Fibroblast of villous mesenchyme (primary cell): ENCODE measurements at regions not wholly inside any gene's neighbourhood (a gene's known extent, or its start where the extent isn't known, plus 50 kb on each side); places are given as distances from the start of the nearest gene placed in this dataset.

Experiments
- DNase-seq: peaks from one replicate; pipeline ENCODE4 v3.0.0-alpha.2; 2010; ENCODE audit warnings: low read depth
- H3K4me3 ChIP-seq: 2 replicates; pipeline ENCODE4 v1.5.1; 2011; ENCODE audit warnings: low read depth, mild to moderate bottlenecking, low read length
- TF ChIP-seq, protein P1 (sequence below): IDR thresholded peaks from 2 replicates; pipeline ENCODE4 v1.5.1; 2012; ENCODE audit warnings: low read depth, mild to moderate bottlenecking, low read length; ENCODE audit not compliant: insufficient read depth

DNA sequence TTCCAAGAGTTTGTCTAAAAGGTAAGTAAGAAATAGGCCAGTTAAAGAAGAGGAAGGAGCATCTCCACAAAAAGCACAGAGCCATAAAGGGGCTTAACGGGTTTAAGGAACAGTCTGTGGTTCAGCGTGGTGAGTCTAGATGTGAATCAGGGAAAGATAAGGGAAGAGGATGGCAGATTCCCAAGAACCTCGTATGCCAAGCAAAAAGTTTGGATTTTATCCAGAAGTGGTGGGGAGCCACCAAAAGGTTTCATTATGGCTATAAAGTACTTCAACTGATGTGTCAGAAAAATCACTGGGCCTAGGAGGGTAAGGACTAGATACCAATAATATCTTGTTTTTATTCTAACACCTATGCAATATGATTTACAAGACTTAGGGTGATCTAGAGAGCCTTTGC is 161.9 kb upstream of the PTER start:
- no peak for DNase-seq
- TF ChIP-seq, protein P1, sequence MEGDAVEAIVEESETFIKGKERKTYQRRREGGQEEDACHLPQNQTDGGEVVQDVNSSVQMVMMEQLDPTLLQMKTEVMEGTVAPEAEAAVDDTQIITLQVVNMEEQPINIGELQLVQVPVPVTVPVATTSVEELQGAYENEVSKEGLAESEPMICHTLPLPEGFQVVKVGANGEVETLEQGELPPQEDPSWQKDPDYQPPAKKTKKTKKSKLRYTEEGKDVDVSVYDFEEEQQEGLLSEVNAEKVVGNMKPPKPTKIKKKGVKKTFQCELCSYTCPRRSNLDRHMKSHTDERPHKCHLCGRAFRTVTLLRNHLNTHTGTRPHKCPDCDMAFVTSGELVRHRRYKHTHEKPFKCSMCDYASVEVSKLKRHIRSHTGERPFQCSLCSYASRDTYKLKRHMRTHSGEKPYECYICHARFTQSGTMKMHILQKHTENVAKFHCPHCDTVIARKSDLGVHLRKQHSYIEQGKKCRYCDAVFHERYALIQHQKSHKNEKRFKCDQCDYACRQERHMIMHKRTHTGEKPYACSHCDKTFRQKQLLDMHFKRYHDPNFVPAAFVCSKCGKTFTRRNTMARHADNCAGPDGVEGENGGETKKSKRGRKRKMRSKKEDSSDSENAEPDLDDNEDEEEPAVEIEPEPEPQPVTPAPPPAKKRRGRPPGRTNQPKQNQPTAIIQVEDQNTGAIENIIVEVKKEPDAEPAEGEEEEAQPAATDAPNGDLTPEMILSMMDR = no peak
- no peak overlapping the region for H3K4me3 ChIP-seq

DNA sequence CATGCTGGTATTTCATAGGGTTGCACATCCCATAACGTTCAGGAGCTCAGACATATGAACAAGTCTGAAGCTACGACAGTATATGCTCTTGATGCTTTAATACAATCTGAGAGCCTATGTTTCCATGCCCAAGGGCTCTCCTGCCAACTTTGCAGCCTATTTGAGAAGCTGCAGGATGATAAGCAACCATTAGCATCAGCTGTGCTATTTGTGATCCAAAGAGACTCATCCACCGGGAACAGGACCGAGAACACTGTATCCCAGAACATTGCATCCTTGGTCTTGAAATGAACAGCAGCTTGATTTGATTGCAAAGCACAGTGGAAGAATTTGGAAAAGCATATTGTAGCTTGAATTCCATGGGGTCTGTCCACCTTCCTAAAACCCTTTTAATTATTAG is 156.2 kb upstream of the PTER start:
- DNase-seq = no peak
- TF ChIP-seq, protein P1 = no peak
- no peak overlapping the region for H3K4me3 ChIP-seq

DNA sequence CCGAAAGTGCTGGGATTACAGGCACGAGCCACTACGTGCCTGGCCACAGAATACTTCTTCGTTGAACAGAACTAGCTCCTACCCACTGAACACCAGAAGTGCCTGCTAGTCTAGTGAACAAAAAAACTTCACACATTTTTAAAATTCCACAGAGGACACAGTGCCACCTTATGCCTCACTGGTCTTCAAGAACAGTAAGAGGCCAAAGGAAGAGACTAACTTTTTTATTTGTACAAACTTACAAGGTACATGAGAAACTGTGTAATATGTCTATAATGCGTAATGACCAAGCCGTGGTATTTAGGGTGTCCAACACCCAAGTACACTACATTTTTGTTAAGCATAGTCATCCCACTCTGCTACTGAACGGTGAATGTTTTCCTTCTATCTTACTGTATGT is 144.4 kb upstream of the PTER start:
- H3K4me3 ChIP-seq = no peak overlapping the region
- TF ChIP-seq, protein P1 = no peak
- DNase-seq = no peak

DNA sequence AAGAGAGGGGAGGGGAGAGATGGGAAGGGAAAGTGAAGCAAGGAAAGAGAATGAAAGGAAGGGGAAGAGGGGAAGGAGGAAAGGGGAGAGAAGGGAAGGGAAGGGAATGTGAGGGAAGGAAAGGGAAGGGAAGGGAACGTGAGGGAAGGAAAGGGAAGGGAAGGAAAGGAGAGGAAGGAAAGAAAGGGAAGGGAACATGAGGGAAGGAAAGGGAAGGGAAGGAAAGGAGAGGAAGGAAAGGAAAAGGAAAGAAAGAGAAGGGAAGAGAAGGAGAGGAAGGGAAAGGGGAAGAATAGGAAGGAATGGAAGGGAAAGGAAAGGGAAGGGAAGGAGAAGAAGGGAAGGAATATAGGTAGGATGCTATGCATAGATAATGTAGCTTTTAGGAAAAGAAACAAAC is 139.7 kb upstream of the PTER start:
- H3K4me3 ChIP-seq = no peak overlapping the region
- TF ChIP-seq, protein P1 = no peak
- DNase-seq = no peak

DNA sequence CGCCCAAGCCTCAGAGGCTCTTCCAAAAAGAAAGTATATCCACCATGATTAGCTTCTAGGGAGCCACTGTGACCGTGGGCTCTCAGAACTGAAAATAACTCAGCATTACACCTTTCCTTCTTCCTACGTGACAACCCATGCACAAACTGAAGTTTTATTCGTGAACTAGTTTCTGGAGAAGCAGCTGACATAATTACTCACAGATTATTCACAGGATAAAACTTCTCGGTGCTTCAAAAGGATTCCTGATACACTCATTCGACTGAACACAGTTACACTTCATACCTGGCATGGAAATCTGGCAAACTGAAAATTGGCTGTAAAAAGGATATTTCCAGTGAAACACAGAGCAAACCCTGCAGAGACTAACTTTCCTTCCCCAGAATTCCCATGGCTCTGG is 139.2 kb upstream of the PTER start:
- DNase-seq = no peak
- no peak overlapping the region for H3K4me3 ChIP-seq
- TF ChIP-seq, protein P1 = no peak

DNA sequence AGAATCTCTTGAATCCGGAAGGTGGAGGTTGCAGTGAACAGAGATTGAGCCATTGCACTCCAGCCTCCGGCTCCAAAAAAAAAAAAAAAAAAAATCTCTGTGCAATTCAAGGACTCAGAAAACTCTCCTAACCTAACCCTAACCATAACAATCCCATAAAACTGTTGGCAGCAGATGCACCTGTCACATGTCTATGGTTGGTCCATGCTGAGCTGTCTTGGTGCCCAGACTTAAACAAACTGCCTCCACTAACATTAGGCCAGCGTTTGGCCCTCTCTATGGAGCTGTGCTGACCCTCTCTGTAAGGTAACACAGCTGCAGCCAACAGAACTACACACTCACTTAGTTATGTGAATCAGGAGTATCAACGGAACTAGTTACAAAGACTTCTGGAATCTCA is 132.5 kb upstream of the PTER start:
- no peak overlapping the region for H3K4me3 ChIP-seq
- DNase-seq = no peak
- TF ChIP-seq, protein P1 = no peak

DNA sequence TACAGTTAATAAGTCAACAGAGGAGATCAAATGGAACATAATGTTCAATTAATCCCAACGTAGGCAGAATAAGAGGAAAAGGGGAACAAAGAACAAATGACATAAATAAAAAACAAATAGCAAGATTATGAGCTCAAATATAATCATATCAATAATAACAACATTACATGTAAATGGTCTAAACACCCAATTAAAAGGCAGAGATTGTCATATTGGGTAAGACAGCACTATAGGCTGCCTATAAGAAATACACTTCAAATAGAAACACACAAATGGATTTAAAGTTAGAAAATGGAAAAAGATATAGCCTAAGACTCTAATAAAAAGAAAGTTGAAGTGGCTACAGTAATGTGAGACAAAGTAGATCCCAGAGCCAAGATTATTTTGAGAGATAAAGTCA is 126.4 kb upstream of the PTER start:
- DNase-seq = no peak
- TF ChIP-seq, protein P1 = no peak
- no peak overlapping the region for H3K4me3 ChIP-seq
